NCI-H2107 (cell line): ENCODE measurements at regions not wholly inside any gene's neighbourhood (a gene's known extent, or its start where the extent isn't known, plus 50 kb on each side); places are given as distances from the start of the nearest gene placed in this dataset.

Source experiments
- DNase-seq: peaks from one replicate; lab custom pipeline; 2025; lab: John Stamatoyannopoulos, UW

DNA sequence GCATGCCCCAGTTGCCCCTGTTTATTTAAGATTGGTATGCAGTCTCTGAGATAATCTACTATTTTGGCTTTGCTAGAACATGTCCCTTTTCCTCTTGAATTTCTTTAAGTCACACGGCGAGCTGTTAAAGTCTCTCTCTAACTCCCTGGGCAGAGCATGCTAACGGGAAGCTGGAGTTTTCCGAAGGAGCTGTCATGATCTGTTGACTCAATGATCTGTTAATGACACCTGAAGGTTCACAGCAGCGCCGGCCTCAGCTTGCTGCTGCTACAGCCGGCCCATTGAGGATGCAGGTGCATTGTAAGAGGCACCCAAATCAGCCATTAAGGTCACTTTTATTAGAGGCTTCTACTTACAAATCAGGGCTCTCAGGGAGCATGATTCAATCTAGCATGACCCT lies 1203.4 kb downstream of the MAT2B start:
- DNase-seq, result no peak

GRCh38 chr5:164713682-164714081 lies 1208.3 kb downstream of the MAT2B start:
- no peak for DNase-seq

DNA sequence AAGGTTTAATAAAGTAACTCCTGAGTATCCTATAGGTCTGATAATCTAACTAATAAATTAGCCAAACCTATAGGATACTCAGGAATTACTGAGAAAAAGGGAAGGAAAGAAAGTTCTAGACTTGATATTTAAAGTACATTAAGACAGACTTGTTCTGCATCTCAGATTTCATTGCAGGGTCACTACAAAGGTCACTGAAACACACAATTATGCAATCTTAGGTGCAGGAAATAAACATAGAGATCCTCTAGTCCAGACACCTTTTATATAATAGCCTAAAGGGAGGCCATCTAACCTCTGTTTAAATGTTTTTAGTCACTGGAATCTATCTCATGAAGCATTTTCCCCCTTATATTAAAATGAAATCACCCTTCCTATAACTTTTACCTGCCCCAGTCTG lies 1215.7 kb downstream of the MAT2B start:
- no peak for DNase-seq

DNA sequence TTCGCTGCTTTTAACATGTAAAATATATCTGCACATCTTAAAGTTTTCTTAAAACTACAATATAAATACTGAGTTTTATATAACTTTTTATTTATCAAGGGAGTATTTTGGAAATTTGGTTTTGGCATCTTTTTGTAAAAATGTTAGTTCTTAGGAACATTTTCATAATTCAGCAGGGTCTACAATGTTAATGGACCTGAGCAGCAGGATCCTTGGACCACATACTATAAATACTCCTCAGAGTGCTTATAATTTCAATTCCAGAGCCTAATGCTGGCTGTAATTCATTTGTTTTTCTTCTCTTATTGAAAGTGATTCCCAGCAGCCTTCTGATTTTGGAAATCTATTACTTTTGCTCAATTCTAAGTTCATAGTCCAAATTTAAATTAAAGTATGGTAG lies 1216.2 kb downstream of the MAT2B start:
- no peak for DNase-seq

DNA sequence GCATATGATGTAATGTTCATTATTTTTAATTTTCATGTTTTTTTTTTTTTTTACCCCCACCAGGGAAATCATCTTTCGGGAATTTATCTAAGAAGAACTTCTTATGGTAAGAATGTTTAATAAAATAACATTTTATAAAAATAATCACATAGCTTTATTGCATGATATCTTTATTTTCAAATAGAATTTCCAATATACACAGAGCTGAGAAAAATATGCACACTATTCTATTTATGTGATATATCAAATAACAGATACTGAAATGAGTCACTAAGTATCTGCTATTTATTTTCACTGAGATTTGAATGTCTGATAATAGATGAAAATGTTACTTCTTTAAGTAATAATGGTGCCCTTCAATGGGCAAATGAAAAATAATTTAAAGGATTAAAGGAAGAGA lies 1217.3 kb downstream of the MAT2B start:
- no peak for DNase-seq

DNA sequence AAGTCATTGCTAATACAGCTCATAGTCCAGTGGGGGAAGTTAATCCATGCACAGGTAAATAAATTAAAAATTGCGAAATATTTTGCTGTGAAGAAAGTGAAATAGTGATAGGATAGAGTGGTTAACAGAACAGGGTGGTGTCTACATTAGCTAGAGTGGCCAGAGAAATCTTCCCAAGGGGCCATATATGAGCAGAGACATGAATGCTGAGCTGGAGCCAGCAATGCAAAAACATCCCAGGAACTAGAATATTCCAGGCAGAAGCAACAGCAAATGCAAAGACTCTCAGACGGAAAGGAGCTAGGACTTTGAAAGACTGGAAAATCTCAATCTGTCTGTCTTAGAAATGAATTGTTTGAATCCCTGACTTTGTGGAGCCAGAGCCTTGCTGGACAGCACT lies 1221.6 kb downstream of the MAT2B start:
- no peak for DNase-seq

DNA sequence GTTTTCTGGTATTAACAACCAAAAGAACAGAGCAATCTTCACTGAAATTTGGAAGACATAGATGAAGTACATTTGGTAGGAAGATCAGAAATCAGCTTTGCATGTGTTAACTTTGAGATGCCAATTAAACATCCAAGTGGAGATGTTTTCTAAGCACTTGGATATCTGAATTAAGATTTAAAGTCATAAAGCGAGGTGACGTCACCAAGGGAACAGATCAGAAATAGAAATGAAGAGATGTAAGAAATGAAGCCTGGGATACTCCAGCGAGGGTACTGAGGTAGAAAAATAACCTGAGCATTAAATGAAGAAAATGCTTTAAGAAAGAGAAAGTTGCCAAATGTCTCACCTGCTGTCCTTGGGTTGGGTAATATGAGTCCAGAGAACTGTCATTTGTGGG lies 1223.3 kb downstream of the MAT2B start:
- no peak for DNase-seq

DNA sequence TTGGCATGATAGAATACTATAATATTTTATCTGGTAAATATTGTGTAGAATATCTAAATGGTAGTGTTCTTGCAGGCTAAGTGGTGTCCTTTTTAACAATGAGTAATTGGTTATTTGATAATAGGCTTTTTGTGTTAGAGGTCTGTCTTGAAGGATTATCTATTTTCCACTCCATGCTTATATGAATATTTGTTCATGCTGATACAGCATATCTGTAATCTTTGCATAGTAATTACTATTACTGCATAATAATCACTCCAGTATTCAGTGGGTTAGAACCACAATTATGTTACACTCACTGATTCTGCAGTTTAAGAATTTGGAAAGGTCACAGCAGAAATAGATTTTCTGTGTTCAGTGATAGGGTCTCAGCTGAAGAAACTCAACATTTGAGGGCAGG lies 1229.9 kb downstream of the MAT2B start:
- DNase-seq, result no peak

DNA sequence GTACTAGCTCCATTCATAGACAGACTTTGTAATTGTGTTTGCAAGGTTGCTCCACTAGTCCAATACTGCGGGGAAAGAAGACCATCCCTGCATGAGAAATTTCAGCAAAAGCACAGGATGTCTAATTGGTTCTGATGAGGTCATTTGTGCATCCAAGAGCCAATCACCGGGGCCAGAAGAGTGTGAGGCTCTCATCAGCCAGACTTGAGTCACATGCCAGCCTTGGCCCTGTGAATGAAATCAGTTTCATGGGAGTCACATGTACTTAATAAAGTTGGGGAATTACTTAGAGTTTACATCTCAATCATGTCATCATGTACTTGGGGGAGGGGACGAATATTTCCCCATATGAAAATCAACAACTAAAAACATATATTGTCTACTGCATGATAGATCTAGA lies 1236.0 kb downstream of the MAT2B start:
- DNase-seq, result no peak

GRCh38 chr5:164742025-164742424 lies 1236.6 kb downstream of the MAT2B start:
- no peak for DNase-seq

GRCh38 chr5:164746723-164747122 lies 1241.3 kb downstream of the MAT2B start:
- no peak for DNase-seq

- DNase-seq, result no peak
Observed at GRCh38 chr5:164747371-164747770, 1242.0 kb downstream of the MAT2B start.

GRCh38 chr5:164748861-164749260 lies 1243.4 kb downstream of the MAT2B start:
- DNase-seq, result no peak

- DNase-seq, result no peak
Observed at GRCh38 chr5:164753434-164753833, 1248.0 kb downstream of the MAT2B start.

DNA sequence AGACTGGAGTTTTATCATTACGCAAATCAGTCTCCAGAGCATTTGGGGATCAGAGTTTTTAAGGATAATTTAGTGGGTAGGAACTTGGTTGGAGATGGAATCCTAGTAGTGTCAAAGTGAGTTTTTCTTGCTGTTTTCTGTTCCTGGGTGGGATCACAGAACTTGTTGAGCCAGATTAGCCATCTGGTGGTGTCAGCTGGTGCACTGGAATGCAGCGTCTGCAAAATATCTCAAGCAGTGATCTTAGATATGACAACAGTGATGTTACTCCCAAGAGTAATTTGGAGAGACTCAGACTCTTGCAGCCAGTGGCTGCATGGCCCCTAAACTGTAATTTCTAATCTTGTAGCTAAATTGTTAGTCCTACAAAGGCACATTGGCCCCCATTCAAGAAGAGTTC lies 1257.8 kb downstream of the MAT2B start:
- no peak for DNase-seq

- DNase-seq, result no peak
Observed at GRCh38 chr5:164772122-164772521, 1266.7 kb downstream of the MAT2B start.

- no peak for DNase-seq
Observed at GRCh38 chr5:164784230-164784629, 1278.8 kb downstream of the MAT2B start.

- DNase-seq, result no peak
Observed at GRCh38 chr5:164798110-164798509, 1292.7 kb downstream of the MAT2B start.

DNA sequence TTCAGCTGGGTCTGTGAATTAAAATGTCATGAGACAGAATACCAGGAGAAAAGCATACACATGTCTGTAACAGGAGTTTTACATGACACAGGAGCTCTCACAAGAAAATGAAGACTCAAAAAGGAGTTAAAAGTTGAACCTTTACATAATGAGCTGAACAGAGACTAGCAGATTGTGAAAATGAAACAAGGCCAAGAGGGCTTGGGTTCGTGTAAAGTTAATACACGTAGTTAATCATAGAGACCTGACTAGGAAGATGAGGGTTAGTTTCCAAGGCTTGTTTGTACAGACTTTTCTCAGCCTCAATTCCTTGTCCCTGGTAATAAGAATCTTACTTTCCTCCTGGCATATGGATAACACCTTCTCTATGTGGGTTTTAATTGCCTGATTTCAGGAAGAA lies 1294.0 kb downstream of the MAT2B start:
- no peak for DNase-seq

DNA sequence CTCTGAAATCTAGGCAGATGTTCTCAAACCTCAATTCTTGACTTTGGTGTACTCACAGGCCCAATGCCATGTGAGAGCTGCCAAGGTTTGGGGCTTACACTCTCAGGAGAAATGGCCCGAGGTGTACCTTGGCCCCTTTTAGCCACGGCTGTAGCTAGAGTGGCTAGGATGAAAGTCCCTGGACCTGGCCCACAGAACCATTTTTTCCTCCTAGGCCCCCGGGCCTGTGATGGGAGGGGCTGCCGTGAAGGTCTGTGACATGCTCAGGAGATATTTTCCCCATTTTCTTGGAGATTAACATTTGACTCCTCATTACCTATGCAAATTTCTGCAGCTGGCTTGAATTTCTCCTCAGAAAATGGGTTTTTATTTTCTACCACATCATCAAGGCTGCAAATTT lies 1296.5 kb downstream of the MAT2B start:
- DNase-seq, result no peak

DNA sequence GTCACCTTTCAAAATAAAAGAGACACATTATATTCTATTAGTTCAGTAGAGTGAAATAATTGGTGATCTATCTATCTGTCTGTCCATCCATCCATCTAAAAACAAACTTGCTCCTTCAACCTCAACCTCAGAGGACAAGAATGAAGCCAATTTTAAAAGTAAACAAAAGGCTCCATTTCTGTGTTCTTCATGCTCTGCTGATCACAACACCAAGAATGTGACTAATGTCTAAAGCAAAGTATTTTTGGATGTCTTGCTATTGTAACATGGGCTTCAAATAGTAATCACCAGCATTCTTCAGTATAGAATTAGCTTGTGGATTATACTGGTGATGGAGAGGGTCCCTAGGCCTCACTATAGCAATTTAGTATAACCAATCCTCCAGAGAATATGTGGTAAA lies 1304.4 kb downstream of the MAT2B start:
- DNase-seq, result no peak

DNA sequence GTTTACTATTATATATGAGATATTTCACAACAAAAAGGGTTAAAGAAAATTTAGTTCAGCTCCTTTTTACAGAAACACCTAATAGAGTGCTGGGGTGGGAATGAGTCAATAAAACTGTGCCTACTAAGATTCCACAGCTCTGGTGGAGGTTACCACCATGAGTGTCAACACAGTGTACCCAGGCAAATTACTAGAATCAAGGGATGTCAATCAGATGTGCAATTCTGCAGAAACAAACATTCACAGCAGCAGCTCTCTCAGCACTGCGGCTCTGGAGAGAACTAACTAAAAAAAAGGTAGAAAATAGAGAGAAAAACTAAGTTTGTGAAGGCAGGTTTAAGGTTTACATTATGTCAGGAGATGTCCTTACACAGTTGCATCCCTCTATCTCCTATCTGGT lies 1313.0 kb downstream of the MAT2B start:
- no peak for DNase-seq

- DNase-seq, result no peak
Observed at GRCh38 chr5:164824671-164825070, 1319.3 kb downstream of the MAT2B start.

DNA sequence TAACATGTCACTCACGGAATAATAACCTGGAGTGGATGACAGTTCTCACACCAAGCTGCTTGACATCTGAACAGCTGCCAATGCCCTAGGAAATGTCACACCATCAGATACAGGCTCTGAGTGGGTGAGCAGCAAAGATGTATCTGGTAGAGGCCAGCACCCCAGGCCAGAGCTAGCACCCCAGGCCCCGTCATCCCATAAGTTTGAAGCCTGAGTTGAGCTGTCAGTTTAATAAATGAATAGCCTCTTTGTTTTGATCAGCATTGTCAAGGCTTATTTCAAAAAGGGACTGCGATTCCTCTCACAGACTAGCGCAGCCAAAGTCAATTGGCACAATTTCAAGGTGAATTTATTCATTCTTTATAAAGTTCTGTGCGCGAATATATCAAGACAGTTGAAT lies 1327.1 kb downstream of the MAT2B start:
- DNase-seq, result no peak

GRCh38 chr5:164844348-164844747 lies 1338.9 kb downstream of the MAT2B start:
- DNase-seq, result no peak
